IMR-90 (cell line): ENCODE measurements at regions not wholly inside any gene's neighbourhood (a gene's known extent, or its start where the extent isn't known, plus 50 kb on each side); places are given as distances from the start of the nearest gene placed in this dataset.

ENCODE experiments used
- ATAC-seq: fragments of 200-7000 bp; cut with Tn5 transposase; 2 replicates; pipeline ENCODE4 v1.9.1; 2020; ENCODE audit warnings: low read depth, mild to moderate bottlenecking, moderate library complexity
- BruUV-seq: library from RNA; stranded (reverse); fragments of 400-500 nt; replicated peaks from 2 replicates; lab custom pipeline; 2021; lab: Mats Ljungman, UMichigan
- CTCF ChIA-PET: fragments of 300-600 bp; formaldehyde crosslinking; extraction: SDS; loops from one replicate; lab custom pipeline; 2021; ENCODE audit warnings: antibody characterized with exemption; lab: Yijun Ruan, JAX
- POLR2A ChIA-PET: fragments of 300-600 bp; sonication (Branson Sonifier 250); formaldehyde crosslinking; loops from one replicate; lab custom pipeline; 2022; ENCODE audit warnings: antibody characterized with exemption; ENCODE audit not compliant: unreplicated experiment; lab: Charles Lee
- DNase-seq: peaks from one replicate; pipeline ENCODE4 v3.0.0; 2013
- H2AFZ ChIP-seq: replicated peaks from 2 replicates; pipeline ENCODE3; 2013; ENCODE audit warnings: low read length, mild to moderate bottlenecking; ENCODE audit not compliant: poor library complexity
- H2AK5ac ChIP-seq: 2 replicates; pipeline ENCODE4 v1.6.1; 2013; ENCODE audit warnings: low read depth, low read length, inconsistent platforms
- H2AK9ac ChIP-seq: replicated peaks from 2 replicates; pipeline ENCODE3; 2013; ENCODE audit warnings: mild to moderate bottlenecking, low read depth, low read length, moderate library complexity; ENCODE audit not compliant: poor library complexity
- H2BK120ac ChIP-seq: 2 replicates; pipeline ENCODE4 v1.6.1; 2013; ENCODE audit warnings: low read depth, low read length, inconsistent platforms
- H2BK15ac ChIP-seq: 3 replicates; pipeline ENCODE4 v1.6.1; 2013; ENCODE audit warnings: low read depth, low read length, inconsistent platforms
- H2BK20ac ChIP-seq: 2 replicates; pipeline ENCODE4 v1.6.1; 2013; ENCODE audit warnings: low read depth, mild to moderate bottlenecking, inconsistent platforms, low read length, moderate library complexity
- H2BK5ac ChIP-seq: 2 replicates; pipeline ENCODE4 v1.6.1; 2013; ENCODE audit warnings: mild to moderate bottlenecking, low read depth, low read length, inconsistent platforms; ENCODE audit not compliant: poor library complexity, severe bottlenecking
- H3K14ac ChIP-seq: replicated peaks from 2 replicates; pipeline ENCODE4 v1.6.1; 2013; ENCODE audit warnings: low read depth, low read length, inconsistent platforms
- H3K18ac ChIP-seq: 2 replicates; pipeline ENCODE4 v1.6.1; 2013; ENCODE audit warnings: low read depth, low read length, control low read depth
- H3K23ac ChIP-seq: 2 replicates; pipeline ENCODE4 v1.6.1; 2013; ENCODE audit warnings: low read depth, low read length, inconsistent platforms
- H3K27ac ChIP-seq: 2 replicates; pipeline ENCODE4 v1.5.1; 2013; ENCODE audit warnings: mild to moderate bottlenecking, control low read depth, low read length; ENCODE audit not compliant: insufficient read depth
- H3K27me3 ChIP-seq: 2 replicates; pipeline ENCODE4 v1.6.1; 2013; ENCODE audit warnings: low read length; ENCODE audit not compliant: control insufficient read depth, insufficient read depth
- H3K36me3 ChIP-seq: 2 replicates; pipeline ENCODE4 v1.6.1; 2013; ENCODE audit warnings: low read length, mixed read lengths; ENCODE audit not compliant: control insufficient read depth, insufficient read depth
- H3K4ac ChIP-seq: 2 replicates; pipeline ENCODE4 v1.6.1; 2013; ENCODE audit warnings: low read depth, low read length, inconsistent platforms
- H3K4me1 ChIP-seq: 2 replicates; pipeline ENCODE4 v1.6.1; 2013; ENCODE audit warnings: low read length, mixed read lengths; ENCODE audit not compliant: control insufficient read depth, insufficient read depth
- H3K4me2 ChIP-seq: 2 replicates; pipeline ENCODE4 v1.6.1; 2013; ENCODE audit warnings: low read depth, mild to moderate bottlenecking, control low read depth, low read length, moderate library complexity
- H3K4me3 ChIP-seq: 2 replicates; pipeline ENCODE4 v1.5.1; 2013; ENCODE audit warnings: low read depth, mild to moderate bottlenecking, control low read depth, low read length, moderate library complexity; ENCODE audit not compliant: insufficient read depth
- H3K56ac ChIP-seq: 2 replicates; pipeline ENCODE4 v1.6.1; 2013; ENCODE audit warnings: low read length, inconsistent platforms; ENCODE audit not compliant: insufficient read depth; ENCODE audit errors: extremely low read depth
- H3K79me1 ChIP-seq, 2 experiments: 2 replicates each; pipeline ENCODE4 v1.6.1; 2013; ENCODE audit warnings: low read length in 2 of 2, inconsistent platforms in 1 of 2, low read depth in 1 of 2
- H3K9ac ChIP-seq: 2 replicates; pipeline ENCODE4 v1.6.1; 2013; ENCODE audit warnings: low read depth, low read length, control low read depth
- H3K9me1 ChIP-seq: 2 replicates; pipeline ENCODE4 v1.6.1; 2013; ENCODE audit warnings: low read length, inconsistent platforms; ENCODE audit not compliant: insufficient read depth
- H3K9me3 ChIP-seq: 2 replicates; pipeline ENCODE4 v1.6.1; 2013; ENCODE audit warnings: low read length; ENCODE audit not compliant: control insufficient read depth, insufficient read depth
- H4K20me1 ChIP-seq: 2 replicates; pipeline ENCODE4 v1.6.1; 2013; ENCODE audit warnings: low read length, inconsistent platforms; ENCODE audit not compliant: insufficient read depth
- H4K5ac ChIP-seq: 2 replicates; pipeline ENCODE4 v1.6.1; 2013; ENCODE audit warnings: mild to moderate bottlenecking, low read depth, low read length, control low read depth
- H4K8ac ChIP-seq, 2 experiments: 2 replicates each; pipeline ENCODE4 v1.6.1; 2013; ENCODE audit warnings: low read depth in 2 of 2, low read length in 2 of 2, control low read depth in 1 of 2, inconsistent platforms in 1 of 2
- H4K91ac ChIP-seq: 2 replicates; pipeline ENCODE4 v1.6.1; 2013; ENCODE audit warnings: low read depth, low read length, inconsistent platforms; ENCODE audit not compliant: insufficient read depth
- BHLHE40 ChIP-seq: fragments of 150-350 bp; IDR thresholded peaks from 2 replicates; pipeline ENCODE4 v1.6.1; 2016; ENCODE audit warnings: mild to moderate bottlenecking, low read depth, low read length
- CEBPB ChIP-seq: IDR thresholded peaks from 2 replicates; pipeline ENCODE4 v1.6.1; 2012; ENCODE audit warnings: low read depth, low read length, improper control_type of control experiment
- CHD1 ChIP-seq: IDR thresholded peaks from 2 replicates; pipeline ENCODE4 v1.6.1; 2012; ENCODE audit warnings: low read depth, low read length, improper control_type of control experiment
- FOS ChIP-seq: fragments of 150-350 bp; IDR thresholded peaks from 2 replicates; pipeline ENCODE4 v1.6.1; 2016; ENCODE audit warnings: low read depth, low read length
- MAFK ChIP-seq: IDR thresholded peaks from 2 replicates; pipeline ENCODE4 v1.6.1; 2012; ENCODE audit warnings: low read depth, low read length, improper control_type of control experiment
- MAZ ChIP-seq: IDR thresholded peaks from 2 replicates; pipeline ENCODE4 v1.6.1; 2012; ENCODE audit warnings: low read depth, mild to moderate bottlenecking, low read length, improper control_type of control experiment, moderate library complexity, borderline replicate concordance
- MXI1 ChIP-seq: IDR thresholded peaks from 2 replicates; pipeline ENCODE4 v1.6.1; 2012; ENCODE audit warnings: low read depth, mild to moderate bottlenecking, low read length, moderate library complexity, borderline replicate concordance
- NFE2L2 ChIP-seq: fragments of 150-350 bp; IDR thresholded peaks from 2 replicates; pipeline ENCODE4 v1.6.1; 2016; ENCODE audit warnings: low read depth, mild to moderate bottlenecking, low read length
- POLR2A ChIP-seq: IDR thresholded peaks from 2 replicates; pipeline ENCODE4 v1.6.1; 2012; ENCODE audit warnings: mild to moderate bottlenecking, low read depth, low read length
- RAD21 ChIP-seq: IDR thresholded peaks from 2 replicates; pipeline ENCODE4 v1.6.1; 2012; ENCODE audit warnings: low read length, improper control_type of control experiment
- RCOR1 ChIP-seq: IDR thresholded peaks from 2 replicates; pipeline ENCODE4 v1.6.1; 2012; ENCODE audit warnings: mild to moderate bottlenecking, low read length, improper control_type of control experiment; ENCODE audit not compliant: insufficient replicate concordance
- RFX5 ChIP-seq: IDR thresholded peaks from 2 replicates; pipeline ENCODE4 v1.8.0; 2012; ENCODE audit warnings: low read depth, mild to moderate bottlenecking, low read length, moderate library complexity
- SMC3 ChIP-seq: fragments of 150-350 bp; IDR thresholded peaks from 2 replicates; pipeline ENCODE4 v1.6.1; 2016; ENCODE audit warnings: low read depth, mild to moderate bottlenecking, antibody characterized with exemption, low read length, moderate library complexity
- WGBS, 2 experiments: methylation state at CpG; one replicate each; pipeline versions ENCODE4 v1.1.5 to v1.1.7; 2013; ENCODE audit warnings: missing lambda C conversion rate in 2 of 2; ENCODE audit not compliant: insufficient read length in 1 of 2; ENCODE audit errors: extremely low coverage in 2 of 2; 5-methylcytosine and 5-hydroxymethylcytosine counted together
- dilution Hi-C: fragments of 300-500 bp; cut with HindIII; formaldehyde crosslinking; loops from one replicate; pipeline ENCODE4 v1.14.3; 2018; ENCODE audit warnings: low sequenced_read_pairs; ENCODE audit not compliant: unreplicated experiment
- in situ Hi-C: fragments of 300-500 bp; cut with MboI; formaldehyde crosslinking; loops from 3 replicates; pipeline ENCODE4 v1.14.3; 2019; ENCODE audit warnings: low sequenced_read_pairs, inconsistent platforms, mixed read lengths
- intact Hi-C: fragments of 100-400 bp; cut with micrococcal nuclease; formaldehyde crosslinking; loops from 2 replicates; pipeline ENCODE4 v1.10.0; 2022
- TF ChIP-seq, protein P1 (sequence below): conservative IDR thresholded peaks from 2 replicates; pipeline ENCODE4 v1.5.1; 2012; ENCODE audit warnings: mild to moderate bottlenecking, low read depth, low read length, improper control_type of control experiment
- TF ChIP-seq, protein P2 (sequence below): fragments of 150-350 bp; IDR thresholded peaks from 2 replicates; pipeline ENCODE4 v1.6.1; 2016; ENCODE audit warnings: low read depth, mild to moderate bottlenecking, low read length, moderate library complexity, borderline replicate concordance
- TF ChIP-seq, protein P3 (sequence below): fragments of 150-350 bp; IDR thresholded peaks from 2 replicates; pipeline ENCODE4 v1.6.1; 2017; ENCODE audit warnings: mild to moderate bottlenecking, antibody characterized with exemption, low read length, low read depth

DNA sequence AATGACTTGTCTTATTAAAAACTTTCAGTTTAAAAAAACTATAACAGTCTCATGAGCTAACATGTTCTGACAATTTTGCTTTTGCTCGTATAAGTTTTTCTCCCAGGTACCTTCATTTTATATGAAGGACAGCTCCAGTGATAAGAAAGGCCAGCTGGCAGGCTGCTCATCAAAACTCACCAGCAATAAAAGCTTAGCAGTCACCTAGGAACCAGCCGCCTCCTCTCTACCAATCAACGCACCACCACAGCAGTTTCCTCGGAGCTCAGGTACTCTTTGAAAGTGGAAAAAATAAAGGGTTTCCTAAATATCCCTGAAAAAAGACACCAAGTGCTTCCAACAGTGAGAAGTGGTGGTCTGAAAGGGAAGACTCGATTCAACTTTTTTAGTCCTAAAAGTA lies 100.9 kb upstream of the CCDC150 start:
- no peak overlapping the region for H4K91ac ChIP-seq
- dilution Hi-C loops, result no loop called here
- no peak overlapping the region for H3K18ac ChIP-seq
- H3K4me3 ChIP-seq, result no peak overlapping the region
- H4K20me1 ChIP-seq, result no peaks in the 10 kb centered on the region
- no peaks in the 10 kb centered on the region for H3K9me1 ChIP-seq
- no peak overlapping the region for H2BK20ac ChIP-seq
- TF ChIP-seq RCOR1 (no peak), CEBPB (no peak), MXI1 (no peak), RFX5 (no peak), RAD21 (no peak), BHLHE40 (no peak), NFE2L2 (no peak), POLR2A (no peak), CHD1 (no peak), SMC3 (no peak), MAFK (no peak), FOS (no peak), MAZ (no peak)
- TF ChIP-seq, protein P1, sequence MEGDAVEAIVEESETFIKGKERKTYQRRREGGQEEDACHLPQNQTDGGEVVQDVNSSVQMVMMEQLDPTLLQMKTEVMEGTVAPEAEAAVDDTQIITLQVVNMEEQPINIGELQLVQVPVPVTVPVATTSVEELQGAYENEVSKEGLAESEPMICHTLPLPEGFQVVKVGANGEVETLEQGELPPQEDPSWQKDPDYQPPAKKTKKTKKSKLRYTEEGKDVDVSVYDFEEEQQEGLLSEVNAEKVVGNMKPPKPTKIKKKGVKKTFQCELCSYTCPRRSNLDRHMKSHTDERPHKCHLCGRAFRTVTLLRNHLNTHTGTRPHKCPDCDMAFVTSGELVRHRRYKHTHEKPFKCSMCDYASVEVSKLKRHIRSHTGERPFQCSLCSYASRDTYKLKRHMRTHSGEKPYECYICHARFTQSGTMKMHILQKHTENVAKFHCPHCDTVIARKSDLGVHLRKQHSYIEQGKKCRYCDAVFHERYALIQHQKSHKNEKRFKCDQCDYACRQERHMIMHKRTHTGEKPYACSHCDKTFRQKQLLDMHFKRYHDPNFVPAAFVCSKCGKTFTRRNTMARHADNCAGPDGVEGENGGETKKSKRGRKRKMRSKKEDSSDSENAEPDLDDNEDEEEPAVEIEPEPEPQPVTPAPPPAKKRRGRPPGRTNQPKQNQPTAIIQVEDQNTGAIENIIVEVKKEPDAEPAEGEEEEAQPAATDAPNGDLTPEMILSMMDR, result no peak
- TF ChIP-seq, protein P2, sequence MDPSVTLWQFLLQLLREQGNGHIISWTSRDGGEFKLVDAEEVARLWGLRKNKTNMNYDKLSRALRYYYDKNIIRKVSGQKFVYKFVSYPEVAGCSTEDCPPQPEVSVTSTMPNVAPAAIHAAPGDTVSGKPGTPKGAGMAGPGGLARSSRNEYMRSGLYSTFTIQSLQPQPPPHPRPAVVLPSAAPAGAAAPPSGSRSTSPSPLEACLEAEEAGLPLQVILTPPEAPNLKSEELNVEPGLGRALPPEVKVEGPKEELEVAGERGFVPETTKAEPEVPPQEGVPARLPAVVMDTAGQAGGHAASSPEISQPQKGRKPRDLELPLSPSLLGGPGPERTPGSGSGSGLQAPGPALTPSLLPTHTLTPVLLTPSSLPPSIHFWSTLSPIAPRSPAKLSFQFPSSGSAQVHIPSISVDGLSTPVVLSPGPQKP, result no peak
- TF ChIP-seq, protein P3, sequence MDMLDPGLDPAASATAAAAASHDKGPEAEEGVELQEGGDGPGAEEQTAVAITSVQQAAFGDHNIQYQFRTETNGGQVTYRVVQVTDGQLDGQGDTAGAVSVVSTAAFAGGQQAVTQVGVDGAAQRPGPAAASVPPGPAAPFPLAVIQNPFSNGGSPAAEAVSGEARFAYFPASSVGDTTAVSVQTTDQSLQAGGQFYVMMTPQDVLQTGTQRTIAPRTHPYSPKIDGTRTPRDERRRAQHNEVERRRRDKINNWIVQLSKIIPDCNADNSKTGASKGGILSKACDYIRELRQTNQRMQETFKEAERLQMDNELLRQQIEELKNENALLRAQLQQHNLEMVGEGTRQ, result no peak
- no peak overlapping the region for H2BK5ac ChIP-seq
- no peak overlapping the region for H3K4ac ChIP-seq
- H3K14ac ChIP-seq, result no peak overlapping the region
- no peaks in the 10 kb centered on the region for H3K4me1 ChIP-seq
- no peaks in the 10 kb centered on the region for H3K36me3 ChIP-seq
- in situ Hi-C loops, result no loop called here
- H2BK15ac ChIP-seq, result no peak overlapping the region
- no peaks in the 10 kb centered on the region for H3K79me1 ChIP-seq
- ChIA-PET CTCF (no interaction called here), POLR2A (no interaction called here)
- H2BK120ac ChIP-seq, result no peak overlapping the region
- no peak overlapping the region for H2AFZ ChIP-seq
- ATAC-seq (no peak), DNase-seq (no peak)
- no peak overlapping the region for H3K4me2 ChIP-seq
- no peak overlapping the region for H3K23ac ChIP-seq
- H3K9me3 ChIP-seq, result no peaks in the 10 kb centered on the region
- no peak overlapping the region for H3K56ac ChIP-seq
- BruUV-seq, result no TSS peak
- no peak overlapping the region for H3K27ac ChIP-seq
- no peak overlapping the region for H4K5ac ChIP-seq
- no peak overlapping the region for H2AK5ac ChIP-seq
- H2AK9ac ChIP-seq, result no peak overlapping the region
- intact Hi-C loops, result loop anchor here (5.0 kb wide), 1 partner anchor 219 kb away; no protein-coding TSS in a partner anchor
- WGBS, 2 experiments, result no CpG with 5 or more reads among the region's 5 CpGs
- no peak overlapping the region for H4K8ac ChIP-seq
- H3K27me3 ChIP-seq, result no peaks in the 10 kb centered on the region
- H3K9ac ChIP-seq, result no peak overlapping the region
